ENCODE measurements at regions not wholly inside any gene's neighbourhood (a gene's known extent, or its start where the extent isn't known, plus 50 kb on each side); places are given as distances from the start of the nearest gene placed in this dataset.

DNA sequence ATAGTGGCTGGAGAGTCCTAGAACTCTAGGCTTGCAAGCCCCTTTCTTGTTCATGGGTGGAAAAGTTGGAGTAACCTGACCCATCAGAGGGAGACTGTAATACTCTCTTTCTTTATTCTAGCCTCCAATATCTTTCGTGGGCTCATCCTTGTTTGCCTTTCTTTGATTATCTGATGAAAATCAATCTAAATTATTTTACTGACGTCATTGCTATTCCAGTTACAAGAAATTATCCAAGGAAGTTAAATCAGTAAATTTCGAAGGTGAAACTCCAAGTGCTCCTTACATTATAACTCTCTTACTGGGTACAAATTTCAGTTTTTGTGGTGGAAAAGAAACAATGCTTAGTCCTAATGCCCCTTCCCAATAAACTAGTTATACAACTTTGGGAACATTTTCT is 412.9 kb downstream of the IDS start:
- TF ChIP-seq, protein P1, sequence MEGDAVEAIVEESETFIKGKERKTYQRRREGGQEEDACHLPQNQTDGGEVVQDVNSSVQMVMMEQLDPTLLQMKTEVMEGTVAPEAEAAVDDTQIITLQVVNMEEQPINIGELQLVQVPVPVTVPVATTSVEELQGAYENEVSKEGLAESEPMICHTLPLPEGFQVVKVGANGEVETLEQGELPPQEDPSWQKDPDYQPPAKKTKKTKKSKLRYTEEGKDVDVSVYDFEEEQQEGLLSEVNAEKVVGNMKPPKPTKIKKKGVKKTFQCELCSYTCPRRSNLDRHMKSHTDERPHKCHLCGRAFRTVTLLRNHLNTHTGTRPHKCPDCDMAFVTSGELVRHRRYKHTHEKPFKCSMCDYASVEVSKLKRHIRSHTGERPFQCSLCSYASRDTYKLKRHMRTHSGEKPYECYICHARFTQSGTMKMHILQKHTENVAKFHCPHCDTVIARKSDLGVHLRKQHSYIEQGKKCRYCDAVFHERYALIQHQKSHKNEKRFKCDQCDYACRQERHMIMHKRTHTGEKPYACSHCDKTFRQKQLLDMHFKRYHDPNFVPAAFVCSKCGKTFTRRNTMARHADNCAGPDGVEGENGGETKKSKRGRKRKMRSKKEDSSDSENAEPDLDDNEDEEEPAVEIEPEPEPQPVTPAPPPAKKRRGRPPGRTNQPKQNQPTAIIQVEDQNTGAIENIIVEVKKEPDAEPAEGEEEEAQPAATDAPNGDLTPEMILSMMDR (IDR thresholded peaks at IDR 0.05; ENCODE audit: low read depth, low read length, poor library complexity, severe bottlenecking), result no peak
- TF ChIP-seq EZH2phosphoT487 (IDR thresholded peaks at IDR 0.05; ENCODE audit: borderline replicate concordance, low read length), result no peak

Data from DOHH2 (cell line).